ENCODE measurements at regions not wholly inside any gene's neighbourhood (a gene's known extent, or its start where the extent isn't known, plus 50 kb on each side); places are given as distances from the start of the nearest gene placed in this dataset.

DNA sequence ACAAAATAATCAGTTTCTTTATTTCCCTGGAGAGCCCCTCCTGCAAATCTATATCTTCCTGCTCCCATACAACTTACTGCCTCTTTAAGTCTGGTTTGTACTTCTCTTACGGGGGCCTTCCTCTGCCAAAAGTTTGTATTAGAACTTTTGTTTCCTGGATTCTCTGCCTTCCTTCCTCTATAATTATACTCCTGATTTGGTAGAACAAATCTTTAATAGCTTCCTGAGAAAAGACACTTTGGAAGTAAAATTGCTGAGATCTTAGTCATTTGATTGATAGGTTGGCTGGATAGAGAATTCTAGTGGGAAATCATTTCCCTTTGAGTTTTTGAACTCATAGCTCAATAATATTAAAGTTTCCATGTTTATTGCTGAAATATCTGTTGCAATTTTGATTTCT is 499.2 kb downstream of the RAB38 start:
- TF ChIP-seq CTCF (conservative IDR thresholded peaks at IDR 0.05; ENCODE audit: low read length) (no peak), EZH2phosphoT487 (IDR thresholded peaks at IDR 0.05; ENCODE audit: borderline replicate concordance) (no peak)
